ENCODE measurements at regions not wholly inside any gene's neighbourhood (a gene's known extent, or its start where the extent isn't known, plus 50 kb on each side); places are given as distances from the start of the nearest gene placed in this dataset.

GRCh38 chr4:134132086-134132783 lies 69.4 kb downstream of the PABPC4L start:
- TF ChIP-seq CTCF (IDR thresholded peaks at IDR 0.05) (no peak), EP300 (IDR thresholded peaks at IDR 0.05) (no peak)

Data from ovary (tissue), 3 donors.